ENCODE measurements at regions not wholly inside any gene's neighbourhood (a gene's known extent, or its start where the extent isn't known, plus 50 kb on each side); places are given as distances from the start of the nearest gene placed in this dataset.

- TF ChIP-seq CTCF (IDR thresholded peaks at IDR 0.05 in 4 of 5, conservative IDR thresholded peaks at IDR 0.05 in 1 of 5), result no peak
- no peak for TF ChIP-seq POLR2A (IDR thresholded peaks at IDR 0.05)
Observed at GRCh38 chr7:67842571-67842970, 845.9 kb downstream of the TYW1 start.

Measured in gastrocnemius medialis (tissue), 4 donors.